Erythroblast (primary cell): ENCODE measurements at regions not wholly inside any gene's neighbourhood (a gene's known extent, or its start where the extent isn't known, plus 50 kb on each side); places are given as distances from the start of the nearest gene placed in this dataset.

Experiments used
- DNase-seq, 2 experiments: peaks; one replicate each; lab custom pipeline; 2025; lab: John Stamatoyannopoulos, UW
- GATA1 ChIP-seq: IDR thresholded peaks from 2 replicates; pipeline ENCODE4 v1.6.1; 2011; ENCODE audit warnings: low read depth, mild to moderate bottlenecking, control low read depth, low read length, moderate library complexity
- POLR2A ChIP-seq: IDR thresholded peaks from 2 replicates; pipeline ENCODE4 v1.6.1; 2011; ENCODE audit warnings: mild to moderate bottlenecking, low read length

- no peak for DNase-seq
These were observed 75.8 kb upstream of the SPRED2 start for GRCh38 chr2:65508225-65508624.

GRCh38 chr2:65507102-65508069 is 75.0 kb upstream of the SPRED2 start:
- DNase-seq = no peak
- no peak for TF ChIP-seq POLR2A
- no peak for TF ChIP-seq GATA1

More at GRCh38 chr2:65508225-65508624, 75.8 kb upstream of the SPRED2 start:
- no peak for TF ChIP-seq GATA1

- TF ChIP-seq POLR2A (no peak), GATA1 (no peak)
- DNase-seq = no peak
These were observed 72.7 kb upstream of the SPRED2 start for GRCh38 chr2:65504814-65505697.

GRCh38 chr2:65504201-65504600 is 71.8 kb upstream of the SPRED2 start:
- no peak for DNase-seq
- TF ChIP-seq GATA1 = no peak
- TF ChIP-seq POLR2A = no peak

- no peak for DNase-seq
- TF ChIP-seq POLR2A = no peak
- TF ChIP-seq GATA1 = no peak
These were observed 71.3 kb upstream of the SPRED2 start for GRCh38 chr2:65503746-65504145.

- no peak for DNase-seq
- TF ChIP-seq GATA1 = no peak
- TF ChIP-seq POLR2A = no peak
These were observed 69.4 kb upstream of the SPRED2 start for GRCh38 chr2:65501836-65502235.

GRCh38 chr2:65501074-65501473 is 68.7 kb upstream of the SPRED2 start:
- DNase-seq = no peak
- TF ChIP-seq POLR2A = no peak
- no peak for TF ChIP-seq GATA1

GRCh38 chr2:65500310-65501040 is 68.1 kb upstream of the SPRED2 start:
- no peak for TF ChIP-seq GATA1
- no peak for TF ChIP-seq POLR2A

GRCh38 chr2:65499216-65499615 is 66.8 kb upstream of the SPRED2 start:
- no peak for DNase-seq
- TF ChIP-seq POLR2A = no peak
- no peak for TF ChIP-seq GATA1

More at GRCh38 chr2:65500310-65501040, 68.1 kb upstream of the SPRED2 start:
- no peak for DNase-seq

GRCh38 chr2:65498396-65498795 is 66.0 kb upstream of the SPRED2 start:
- TF ChIP-seq POLR2A (no peak), GATA1 (no peak)
- DNase-seq = no peak

GRCh38 chr2:65495251-65495877 is 63.0 kb upstream of the SPRED2 start:
- no peak for DNase-seq
- TF ChIP-seq GATA1 = no peak
- no peak for TF ChIP-seq POLR2A

GRCh38 chr2:65494078-65494477 is 61.7 kb upstream of the SPRED2 start:
- no peak for TF ChIP-seq GATA1
- no peak for TF ChIP-seq POLR2A
- DNase-seq = no peak

- DNase-seq = no peak
- TF ChIP-seq POLR2A = no peak
- TF ChIP-seq GATA1 = no peak
These were observed 59.0 kb upstream of the SPRED2 start for GRCh38 chr2:65491381-65491905.
